ENCODE measurements at regions not wholly inside any gene's neighbourhood (a gene's known extent, or its start where the extent isn't known, plus 50 kb on each side); places are given as distances from the start of the nearest gene placed in this dataset.
"Not testable (repeated sequence)": the region's sequence is repeated elsewhere in the genome, so short reads cannot be mapped to it uniquely, and the experiment has no call there.

DNA sequence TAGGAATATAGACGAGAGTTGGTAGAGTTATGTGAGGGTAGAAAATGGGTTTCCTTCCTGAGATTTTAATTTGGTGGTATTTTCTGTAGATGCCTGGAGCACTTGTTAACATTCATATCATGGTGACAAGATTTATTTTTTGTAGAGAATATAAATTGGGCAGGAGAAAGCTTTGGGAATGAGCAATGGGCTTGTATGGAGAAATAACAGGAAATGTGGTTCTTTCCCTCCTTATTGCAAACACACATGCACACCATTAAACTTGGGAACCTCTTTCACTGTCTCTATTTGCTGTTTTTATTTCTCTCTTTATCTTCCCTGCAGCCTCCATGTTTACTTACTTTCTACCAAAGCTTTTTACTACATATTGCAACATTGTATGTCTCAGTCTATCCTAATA is 1653.6 kb downstream of the OLFM4 start:
- Histone ChIP-seq H3K36me3 (ENCODE audit: control insufficient read depth in 3 of 3, insufficient read depth in 3 of 3, low read length in 3 of 3) (no peaks in the 10 kb centered on the region), H3K4me3 (ENCODE audit: low read length in 3 of 3) (no peak overlapping the region), H3K9me3 (ENCODE audit: control insufficient read depth in 3 of 3, low read length in 3 of 3) (no peaks in the 10 kb centered on the region), H3K27me3 (ENCODE audit: control insufficient read depth in 3 of 3, insufficient read depth in 3 of 3, low read length in 3 of 3) (no peaks in the 10 kb centered on the region), H3K9ac (ENCODE audit: low read depth in 1 of 3, low read length in 3 of 3) (no peak overlapping the region), H3K27ac (ENCODE audit: low read depth, low read length) (no peak overlapping the region), H3K4me1 (ENCODE audit: control insufficient read depth in 3 of 3, insufficient read depth in 3 of 3, low read length in 3 of 3) (no peaks in the 10 kb centered on the region)

DNA sequence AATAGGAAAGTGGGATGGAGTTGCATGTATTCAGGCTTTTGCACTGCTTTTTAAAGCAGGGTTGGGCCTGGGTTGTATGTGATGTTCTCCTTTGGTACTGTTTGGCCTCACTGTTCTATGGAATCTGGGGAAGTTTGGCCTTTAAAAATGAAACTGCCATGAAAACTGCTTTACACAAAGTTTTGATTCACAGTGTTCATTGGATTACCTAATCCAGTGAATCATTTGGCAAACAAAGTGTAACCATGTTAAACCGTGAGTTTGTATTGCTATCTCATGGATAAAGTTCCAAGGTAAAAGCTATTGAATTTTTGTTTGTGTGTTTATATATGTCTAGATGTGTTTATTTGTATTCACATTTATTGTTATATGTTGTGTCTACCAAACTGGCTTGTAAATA is 1658.6 kb downstream of the OLFM4 start:
- no peaks in the 10 kb centered on the region for H3K27me3 ChIP-seq (ENCODE audit: control insufficient read depth in 3 of 3, insufficient read depth in 3 of 3, low read length in 3 of 3)
- H3K36me3 ChIP-seq (ENCODE audit: control insufficient read depth in 3 of 3, insufficient read depth in 3 of 3, low read length in 3 of 3): no peaks in the 10 kb centered on the region
- no peak overlapping the region for H3K4me3 ChIP-seq (ENCODE audit: low read length in 3 of 3)
- H3K9ac ChIP-seq (ENCODE audit: low read depth in 1 of 3, low read length in 3 of 3): no peak overlapping the region
- no peak overlapping the region for H3K27ac ChIP-seq (ENCODE audit: low read depth, low read length)
- H3K4me1 ChIP-seq (ENCODE audit: control insufficient read depth in 3 of 3, insufficient read depth in 3 of 3, low read length in 3 of 3): no peaks in the 10 kb centered on the region
- H3K9me3 ChIP-seq (ENCODE audit: control insufficient read depth in 3 of 3, low read length in 3 of 3): no peaks in the 10 kb centered on the region

DNA sequence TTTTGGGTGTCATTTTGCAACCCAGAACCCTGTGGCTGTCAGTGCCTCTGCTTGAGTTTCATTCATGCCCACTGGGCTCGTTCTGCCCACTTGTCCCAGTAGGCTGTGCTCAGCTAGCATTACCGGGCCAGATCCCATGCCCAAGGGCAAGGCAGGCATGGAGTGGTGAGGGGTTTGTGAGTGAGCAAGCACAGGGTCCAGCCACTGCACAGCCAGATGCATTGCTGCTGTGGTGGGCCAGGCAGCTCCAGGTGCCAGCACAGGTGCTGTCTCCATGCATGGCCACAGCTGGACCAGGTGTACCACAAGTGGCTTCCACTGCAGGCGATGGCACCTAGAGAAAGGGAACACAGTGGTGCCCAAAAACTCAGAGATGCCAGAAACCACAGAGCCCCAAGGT is 1671.2 kb downstream of the OLFM4 start:
- Histone ChIP-seq H3K4me1 (ENCODE audit: control insufficient read depth in 3 of 3, insufficient read depth in 3 of 3, low read length in 3 of 3) (no peaks in the 10 kb centered on the region), H3K9ac (ENCODE audit: low read depth in 1 of 3, low read length in 3 of 3) (no peak overlapping the region), H3K36me3 (ENCODE audit: control insufficient read depth in 3 of 3, insufficient read depth in 3 of 3, low read length in 3 of 3) (no peaks in the 10 kb centered on the region), H3K4me3 (ENCODE audit: low read length in 3 of 3) (no peak overlapping the region), H3K9me3 (ENCODE audit: control insufficient read depth in 3 of 3, low read length in 3 of 3) (peaks cover 0 to 2% (median 0%) of the 10 kb centered on the region in 3 donors), H3K27ac (ENCODE audit: low read depth, low read length) (no peak overlapping the region), H3K27me3 (ENCODE audit: control insufficient read depth in 3 of 3, insufficient read depth in 3 of 3, low read length in 3 of 3) (no peaks in the 10 kb centered on the region)

DNA sequence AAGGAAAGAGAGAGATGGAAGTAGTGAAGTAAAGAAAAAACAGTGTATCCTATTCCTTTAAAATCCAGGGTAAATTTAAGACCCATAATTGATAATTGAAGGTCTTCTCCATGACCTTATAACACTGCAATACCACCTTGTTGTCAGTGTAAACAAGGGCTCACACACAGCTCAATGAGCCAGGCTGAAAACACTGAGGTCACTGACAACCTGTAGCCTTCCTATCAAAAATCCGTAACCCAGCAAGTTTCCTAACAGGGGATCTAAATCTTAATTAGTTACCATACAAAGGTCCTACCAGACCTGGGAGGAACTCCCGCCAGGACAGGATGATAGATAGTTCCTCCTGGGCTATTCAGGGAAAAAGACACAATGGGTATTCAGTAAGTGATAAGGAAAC is 1677.1 kb downstream of the OLFM4 start:
- Histone ChIP-seq H3K27me3 (ENCODE audit: control insufficient read depth in 3 of 3, insufficient read depth in 3 of 3, low read length in 3 of 3) (no peaks in the 10 kb centered on the region), H3K4me3 (ENCODE audit: low read length in 3 of 3) (no peak overlapping the region), H3K27ac (ENCODE audit: low read depth, low read length) (no peak overlapping the region), H3K9ac (ENCODE audit: low read depth in 1 of 3, low read length in 3 of 3) (no peak overlapping the region), H3K9me3 (ENCODE audit: control insufficient read depth in 3 of 3, low read length in 3 of 3) (peaks cover 0 to 3% (median 0%) of the 10 kb centered on the region in 3 donors), H3K36me3 (ENCODE audit: control insufficient read depth in 3 of 3, insufficient read depth in 3 of 3, low read length in 3 of 3) (no peaks in the 10 kb centered on the region), H3K4me1 (ENCODE audit: control insufficient read depth in 3 of 3, insufficient read depth in 3 of 3, low read length in 3 of 3) (no peaks in the 10 kb centered on the region)

DNA sequence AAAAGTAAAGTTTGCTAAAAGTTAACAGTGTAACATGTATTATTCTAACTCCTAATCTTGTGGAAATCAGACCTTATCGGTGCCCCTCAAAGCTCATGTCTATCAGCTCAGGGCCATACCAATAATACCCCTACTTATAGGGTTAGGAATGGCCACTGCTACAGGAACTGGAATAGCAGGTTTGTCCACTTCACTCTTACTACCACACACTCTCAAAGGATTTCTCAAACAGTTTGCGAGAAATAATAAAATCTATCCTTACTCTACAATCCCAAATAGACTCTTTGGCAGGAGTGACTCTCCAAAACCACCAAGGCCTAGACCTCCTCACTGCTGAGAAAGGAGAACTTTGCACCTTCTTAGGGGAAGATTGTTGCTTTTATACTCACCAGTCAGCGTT is 1677.7 kb downstream of the OLFM4 start:
- peaks cover 0 to 3% (median 0%) of the 10 kb centered on the region in 3 donors for H3K9me3 ChIP-seq (ENCODE audit: control insufficient read depth in 3 of 3, low read length in 3 of 3)
- no peaks in the 10 kb centered on the region for H3K27me3 ChIP-seq (ENCODE audit: control insufficient read depth in 3 of 3, insufficient read depth in 3 of 3, low read length in 3 of 3)
- no peaks in the 10 kb centered on the region for H3K4me1 ChIP-seq (ENCODE audit: control insufficient read depth in 3 of 3, insufficient read depth in 3 of 3, low read length in 3 of 3)
- H3K27ac ChIP-seq (ENCODE audit: low read depth, low read length): no peak overlapping the region
- no peak overlapping the region for H3K9ac ChIP-seq (ENCODE audit: low read depth in 1 of 3, low read length in 3 of 3)
- H3K4me3 ChIP-seq (ENCODE audit: low read length in 3 of 3): no peak overlapping the region
- H3K36me3 ChIP-seq (ENCODE audit: control insufficient read depth in 3 of 3, insufficient read depth in 3 of 3, low read length in 3 of 3): no peaks in the 10 kb centered on the region

DNA sequence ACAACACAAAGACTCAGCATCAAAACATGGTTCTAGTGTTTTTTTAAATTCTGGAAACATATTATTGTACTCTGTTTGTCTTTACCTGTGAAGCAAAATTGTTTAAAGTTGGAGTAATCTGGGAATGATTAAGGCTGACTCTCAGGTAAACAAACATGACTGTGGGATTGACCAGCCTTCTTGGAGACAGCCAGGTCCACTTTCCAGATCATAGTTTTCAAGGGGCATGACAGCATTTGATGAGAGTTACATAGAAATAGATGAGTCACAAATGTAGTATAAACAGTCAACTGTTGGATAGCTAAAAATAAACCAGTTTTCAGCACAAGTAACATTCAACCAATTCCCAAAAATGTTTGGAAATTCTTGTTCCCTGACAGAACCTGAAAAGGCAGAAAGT is 1680.9 kb downstream of the OLFM4 start:
- Histone ChIP-seq H3K9me3 (ENCODE audit: control insufficient read depth in 3 of 3, low read length in 3 of 3) (peaks cover 0 to 3% (median 0%) of the 10 kb centered on the region in 3 donors), H3K27me3 (ENCODE audit: control insufficient read depth in 3 of 3, insufficient read depth in 3 of 3, low read length in 3 of 3) (no peaks in the 10 kb centered on the region), H3K4me1 (ENCODE audit: control insufficient read depth in 3 of 3, insufficient read depth in 3 of 3, low read length in 3 of 3) (no peaks in the 10 kb centered on the region), H3K4me3 (ENCODE audit: low read length in 3 of 3) (no peak overlapping the region), H3K36me3 (ENCODE audit: control insufficient read depth in 3 of 3, insufficient read depth in 3 of 3, low read length in 3 of 3) (no peaks in the 10 kb centered on the region), H3K27ac (ENCODE audit: low read depth, low read length) (no peak overlapping the region), H3K9ac (ENCODE audit: low read depth in 1 of 3, low read length in 3 of 3) (no peak overlapping the region)

DNA sequence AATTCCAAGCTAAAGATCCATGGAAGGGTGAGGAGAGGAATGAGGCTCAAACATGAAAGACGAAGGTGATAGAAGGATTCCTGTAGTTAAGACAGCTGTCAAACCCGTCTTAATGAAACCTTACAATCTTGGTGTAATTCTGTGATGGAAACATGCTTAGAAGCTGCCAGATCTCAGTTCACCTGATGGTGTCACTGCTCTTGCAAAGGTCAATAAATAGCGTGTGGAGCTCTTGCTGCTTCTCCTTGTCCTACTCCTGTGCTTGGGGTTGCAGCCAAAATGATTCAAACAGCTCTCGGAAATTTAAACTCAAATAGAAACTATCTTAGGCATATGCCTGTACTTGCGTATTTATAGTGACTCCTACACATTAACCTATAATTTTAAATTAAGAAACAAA is 1705.0 kb downstream of the OLFM4 start:
- no peaks in the 10 kb centered on the region for H3K9me3 ChIP-seq (ENCODE audit: control insufficient read depth in 3 of 3, low read length in 3 of 3)
- no peaks in the 10 kb centered on the region for H3K27me3 ChIP-seq (ENCODE audit: control insufficient read depth in 3 of 3, insufficient read depth in 3 of 3, low read length in 3 of 3)
- H3K27ac ChIP-seq (ENCODE audit: low read depth, low read length): no peak overlapping the region
- H3K4me3 ChIP-seq (ENCODE audit: low read length in 3 of 3): no peak overlapping the region
- no peak overlapping the region for H3K9ac ChIP-seq (ENCODE audit: low read depth in 1 of 3, low read length in 3 of 3)
- H3K4me1 ChIP-seq (ENCODE audit: control insufficient read depth in 3 of 3, insufficient read depth in 3 of 3, low read length in 3 of 3): no peaks in the 10 kb centered on the region
- H3K36me3 ChIP-seq (ENCODE audit: control insufficient read depth in 3 of 3, insufficient read depth in 3 of 3, low read length in 3 of 3): no peaks in the 10 kb centered on the region

DNA sequence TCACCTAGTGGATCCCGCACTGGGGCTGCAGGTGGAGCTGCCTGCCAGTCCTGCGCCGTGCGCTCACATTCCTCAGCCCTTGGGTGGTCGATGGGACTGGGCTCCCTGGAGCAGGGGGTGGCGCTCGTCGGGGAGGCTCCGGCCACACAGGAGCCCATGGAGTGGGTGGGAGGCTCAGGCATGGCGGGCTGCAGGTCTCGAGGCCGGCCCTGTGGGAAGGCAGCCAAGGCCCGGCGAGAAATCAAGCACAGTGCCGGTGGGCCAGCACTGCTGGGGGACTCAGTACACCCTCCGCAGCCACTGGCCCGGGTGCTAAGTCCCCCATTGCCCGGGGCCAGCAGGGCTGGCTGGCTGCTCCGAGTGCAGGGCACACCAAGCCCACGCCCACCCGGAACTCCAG is 1708.6 kb downstream of the OLFM4 start:
- not testable (repeated sequence) for H3K27me3 ChIP-seq (ENCODE audit: control insufficient read depth in 3 of 3, insufficient read depth in 3 of 3, low read length in 3 of 3); H3K9ac ChIP-seq (ENCODE audit: low read depth in 1 of 3, low read length in 3 of 3); H3K9me3 ChIP-seq (ENCODE audit: control insufficient read depth in 3 of 3, low read length in 3 of 3); H3K4me3 ChIP-seq (ENCODE audit: low read length in 3 of 3); H3K27ac ChIP-seq (ENCODE audit: low read depth, low read length); H3K4me1 ChIP-seq (ENCODE audit: control insufficient read depth in 3 of 3, insufficient read depth in 3 of 3, low read length in 3 of 3); H3K36me3 ChIP-seq (ENCODE audit: control insufficient read depth in 3 of 3, insufficient read depth in 3 of 3, low read length in 3 of 3)

DNA sequence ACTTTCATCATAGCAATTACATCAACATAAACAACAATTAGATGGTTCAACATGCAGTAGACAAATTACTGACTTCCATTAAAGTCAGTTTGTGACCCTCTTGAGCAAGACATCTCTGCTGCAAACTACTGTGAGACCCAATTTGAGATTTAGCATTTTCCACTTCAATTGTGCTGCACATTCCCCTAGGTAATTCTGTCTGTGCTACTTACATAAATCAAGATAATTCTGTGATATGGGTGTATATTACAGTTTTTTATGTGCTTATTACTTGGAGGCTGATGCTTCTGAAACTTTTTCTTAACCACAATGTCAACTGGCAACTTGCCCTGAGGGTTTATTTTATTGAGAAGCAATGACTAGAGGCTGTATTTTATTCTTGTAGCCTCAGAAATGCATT is 1714.4 kb downstream of the OLFM4 start:
- no peak overlapping the region for H3K27ac ChIP-seq (ENCODE audit: low read depth, low read length)
- no peak overlapping the region for H3K9ac ChIP-seq (ENCODE audit: low read depth in 1 of 3, low read length in 3 of 3)
- H3K4me1 ChIP-seq (ENCODE audit: control insufficient read depth in 3 of 3, insufficient read depth in 3 of 3, low read length in 3 of 3): no peaks in the 10 kb centered on the region
- no peaks in the 10 kb centered on the region for H3K27me3 ChIP-seq (ENCODE audit: control insufficient read depth in 3 of 3, insufficient read depth in 3 of 3, low read length in 3 of 3)
- no peak overlapping the region for H3K4me3 ChIP-seq (ENCODE audit: low read length in 3 of 3)
- no peaks in the 10 kb centered on the region for H3K36me3 ChIP-seq (ENCODE audit: control insufficient read depth in 3 of 3, insufficient read depth in 3 of 3, low read length in 3 of 3)
- H3K9me3 ChIP-seq (ENCODE audit: control insufficient read depth in 3 of 3, low read length in 3 of 3): no peaks in the 10 kb centered on the region

DNA sequence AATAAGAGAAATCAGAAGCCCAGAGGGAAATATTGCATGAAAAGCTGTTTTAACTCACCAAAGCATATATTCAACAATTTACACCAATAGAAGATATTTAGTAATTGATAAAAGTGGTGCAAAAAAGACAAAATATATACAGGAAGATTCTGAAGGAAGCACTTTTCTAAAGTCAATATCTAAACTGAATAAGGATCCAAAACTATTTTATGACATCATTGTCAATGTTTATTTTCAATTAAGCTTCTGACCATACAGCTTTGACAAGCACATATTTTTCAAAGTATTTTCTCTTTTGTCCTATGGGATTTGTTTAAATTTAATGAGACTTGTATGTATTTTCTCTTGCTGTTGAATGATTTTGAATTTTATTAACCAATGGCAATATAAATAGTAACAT is 1716.1 kb downstream of the OLFM4 start:
- Histone ChIP-seq H3K27ac (ENCODE audit: low read depth, low read length) (no peak overlapping the region), H3K36me3 (ENCODE audit: control insufficient read depth in 3 of 3, insufficient read depth in 3 of 3, low read length in 3 of 3) (no peaks in the 10 kb centered on the region), H3K9ac (ENCODE audit: low read depth in 1 of 3, low read length in 3 of 3) (no peak overlapping the region), H3K4me1 (ENCODE audit: control insufficient read depth in 3 of 3, insufficient read depth in 3 of 3, low read length in 3 of 3) (no peaks in the 10 kb centered on the region), H3K27me3 (ENCODE audit: control insufficient read depth in 3 of 3, insufficient read depth in 3 of 3, low read length in 3 of 3) (no peaks in the 10 kb centered on the region), H3K4me3 (ENCODE audit: low read length in 3 of 3) (no peak overlapping the region), H3K9me3 (ENCODE audit: control insufficient read depth in 3 of 3, low read length in 3 of 3) (no peaks in the 10 kb centered on the region)

DNA sequence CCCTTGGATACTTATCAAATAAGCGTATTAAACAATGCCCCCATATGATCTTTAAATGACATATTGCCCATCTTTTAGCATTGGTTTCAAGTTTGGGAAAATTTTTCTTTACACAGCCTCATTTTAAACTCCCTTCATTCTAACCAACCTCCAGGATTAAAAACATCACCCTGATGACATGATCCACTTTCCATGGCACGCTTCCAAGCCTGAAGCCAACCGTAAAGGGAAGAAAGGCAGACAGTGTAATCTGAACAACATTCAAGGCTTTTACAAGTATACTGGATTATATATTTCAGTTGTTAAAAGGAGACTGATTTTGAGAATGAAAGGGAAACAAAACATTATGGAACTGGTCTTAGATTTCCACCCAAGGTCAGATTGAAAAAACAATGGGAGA is 1721.9 kb downstream of the OLFM4 start:
- H3K9me3 ChIP-seq (ENCODE audit: control insufficient read depth in 3 of 3, low read length in 3 of 3): no peaks in the 10 kb centered on the region
- H3K4me3 ChIP-seq (ENCODE audit: low read length in 3 of 3): no peak overlapping the region
- H3K9ac ChIP-seq (ENCODE audit: low read depth in 1 of 3, low read length in 3 of 3): no peak overlapping the region
- H3K4me1 ChIP-seq (ENCODE audit: control insufficient read depth in 3 of 3, insufficient read depth in 3 of 3, low read length in 3 of 3): no peaks in the 10 kb centered on the region
- no peaks in the 10 kb centered on the region for H3K27me3 ChIP-seq (ENCODE audit: control insufficient read depth in 3 of 3, insufficient read depth in 3 of 3, low read length in 3 of 3)
- H3K36me3 ChIP-seq (ENCODE audit: control insufficient read depth in 3 of 3, insufficient read depth in 3 of 3, low read length in 3 of 3): no peaks in the 10 kb centered on the region
- no peak overlapping the region for H3K27ac ChIP-seq (ENCODE audit: low read depth, low read length)

Measured in skeletal muscle tissue (tissue), 3 donors.